GM12891 (cell line): ENCODE measurements at regions not wholly inside any gene's neighbourhood (a gene's known extent, or its start where the extent isn't known, plus 50 kb on each side); places are given as distances from the start of the nearest gene placed in this dataset.

ENCODE experiments used
- PAX5 ChIP-seq: IDR thresholded peaks from 2 replicates; pipeline ENCODE4 v1.6.1; 2011; ENCODE audit warnings: low read length, moderate library complexity, mild to moderate bottlenecking; ENCODE audit not compliant: insufficient read depth, severe bottlenecking
- POLR2A ChIP-seq: IDR thresholded peaks from 2 replicates; pipeline ENCODE4 v1.6.1; 2011; ENCODE audit warnings: low read depth, low read length, control low read depth
- POLR2AphosphoS5 ChIP-seq: IDR thresholded peaks from 2 replicates; pipeline ENCODE4 v1.6.1; 2011; ENCODE audit warnings: low read depth, low read length, control low read depth
- SPI1 ChIP-seq: IDR thresholded peaks from 2 replicates; pipeline ENCODE4 v1.6.1; 2011; ENCODE audit warnings: low read depth, low read length, control low read depth
- TAF1 ChIP-seq: IDR thresholded peaks from 2 replicates; pipeline ENCODE4 v1.6.1; 2011; ENCODE audit warnings: low read depth, low read length, control low read depth

DNA sequence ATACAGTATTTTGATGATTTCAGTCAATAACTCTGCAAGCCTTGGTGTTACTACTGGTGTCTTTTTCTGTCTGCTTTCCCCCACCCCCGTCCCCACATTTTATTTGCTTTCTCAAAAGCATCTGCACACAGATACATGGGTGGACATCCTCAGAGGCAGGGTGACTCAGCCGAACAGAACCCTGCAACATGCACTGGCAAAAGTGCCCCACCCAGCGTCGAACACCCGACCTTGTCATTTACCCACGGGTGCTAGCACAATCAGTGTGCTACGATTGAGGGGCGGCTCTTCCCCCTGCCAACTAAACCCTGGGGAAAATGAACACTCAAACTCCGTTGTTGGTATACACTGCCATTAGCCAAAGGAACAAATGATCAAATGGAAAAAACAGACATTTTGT, 115.9 kb upstream of the NAA20 start:
- TF ChIP-seq POLR2A = no peak
- no peak for TF ChIP-seq PAX5
- TF ChIP-seq POLR2AphosphoS5 = no peak
- TF ChIP-seq SPI1 = no peak
- TF ChIP-seq TAF1 = no peak
